Heart left ventricle (tissue), 16 donors: ENCODE measurements at regions not wholly inside any gene's neighbourhood (a gene's known extent, or its start where the extent isn't known, plus 50 kb on each side); places are given as distances from the start of the nearest gene placed in this dataset.

Experiments used
- ATAC-seq, 4 donors: fragments of 200-7000 bp; cut with Tn5 transposase; one replicate each; pipeline ENCODE4 v1.9.1; 2020 to 2022; ENCODE audit warnings: moderate library complexity in 4 of 4, mild to moderate bottlenecking in 3 of 4, moderate number of reproducible peaks in 1 of 4
- DNase-seq, 5 donors: peaks; one replicate each; pipeline ENCODE4 v3.0.0-alpha.2; 2020
- H3K27ac ChIP-seq, 12 donors: fragments of 200-600 bp; sonication (generic) in 4 of 12; one replicate each; pipeline versions ENCODE4 v1.5.0 to v1.8.0; 2016 to 2022; ENCODE audit warnings: mild to moderate bottlenecking in 2 of 12
- H3K27me3 ChIP-seq, 9 donors: fragments of 200-600 bp; sonication (generic) in 2 of 9; one replicate each; pipeline versions ENCODE4 v1.5.1 to v1.8.0; 2016 to 2022; ENCODE audit warnings: mild to moderate bottlenecking in 3 of 9
- H3K36me3 ChIP-seq, 9 donors: fragments of 200-600 bp; sonication (generic) in 2 of 9; one replicate each; pipeline versions ENCODE4 v1.5.0 to v1.8.0; 2018 to 2022; ENCODE audit warnings: mild to moderate bottlenecking in 2 of 9
- H3K4me1 ChIP-seq, 12 donors: fragments of 200-600 bp; sonication (generic) in 4 of 12; one replicate each; pipeline versions ENCODE4 v1.5.0 to v1.8.0; 2016 to 2022; ENCODE audit warnings: mild to moderate bottlenecking in 3 of 12
- H3K4me3 ChIP-seq, 12 donors: fragments of 200-600 bp; sonication (generic) in 4 of 12; one replicate each; pipeline versions ENCODE4 v1.5.0 to v1.8.0; 2017 to 2022; ENCODE audit warnings: mild to moderate bottlenecking in 9 of 12, moderate library complexity in 4 of 12
- H3K9me3 ChIP-seq, 12 donors: fragments of 200-600 bp; sonication (generic) in 4 of 12; one replicate each; pipeline versions ENCODE4 v1.5.0 to v1.8.0; 2016 to 2022; ENCODE audit warnings: mild to moderate bottlenecking in 1 of 12
- POLR2A ChIP-seq, 2 donors: fragments of 450-650 bp; IDR thresholded peaks; one replicate each; pipeline ENCODE4 v1.6.1; 2017; ENCODE audit warnings: antibody characterized with exemption in 2 of 2, mild to moderate bottlenecking in 2 of 2, moderate library complexity in 2 of 2
- WGBS, 4 donors: extraction: QIAGEN DNeasy Blood & Tissue Kit in 2 of 4; methylation state at CpG; one replicate each; pipeline versions ENCODE4 v1.1.5 to v1.1.7; 2013 to 2018; 5-methylcytosine and 5-hydroxymethylcytosine counted together
- intact Hi-C, 10 donors: fragments of 100-400 bp; cut with DNase I; formaldehyde crosslinking; loops; one replicate each; pipeline versions ENCODE4 v1.11.1 to v1.14.2; 2022
- TF ChIP-seq, protein P1 (sequence below), 12 donors: fragments of 200-600 bp; sonication (generic) in 4 of 12; IDR thresholded peaks; one replicate each; pipeline versions ENCODE4 v1.5.0 to v1.8.0; 2018 to 2022; ENCODE audit warnings: antibody characterized with exemption in 12 of 12, mild to moderate bottlenecking in 5 of 12
- donor health status: ischemic (EF 13 %, LVEDD 7.1; RV severe dilation, severe dysfunction).
- donor health status: healthy with polysubstance abuse.
- donor health status: DM: no; HTN: yes; CAD: no.
- donor health status: DM: no; HTN: no; CAD: no.
- donor health status: ischemic (EF 25% LVEDD 6.9; RV normal size, moderate dysfunction).
- donor health status: ischemic (EF 25% LVEDD 5.7; RV mildly dilated, moderate dysfunction).
- donor health status: healthy.
- donor health status: DM: yes; HTN: yes; CAD: no.
- donor health status: ischemic (EF 35%, LVEDD 5.7; RV mildly dilated, moderate dysfunction).
- donor health status: nonischemic (EF 11% LVEDD 7.7; RV severe dilation, severe dysfunction).
- donor health status: DM: yes; HTN: yes; CAD: no.
- donor health status: PGD.
- donor health status: ischemic (EF 29% LVEDD 5.4; RV normal size, mild dysfunction).
- donor health status: nonischemic (EF 23%, LVEDD 6.1; RV moderate dilation, normal function).

GRCh38 chr7:18235819-18236218 is 208.2 kb upstream of the PRPS1L1 start:
- Histone ChIP-seq H3K27ac (no peak overlapping the region), H3K9me3 (no peaks in the 10 kb centered on the region), H3K27me3 (no peaks in the 10 kb centered on the region), H3K36me3 (no peaks in the 10 kb centered on the region), H3K4me3 (no peak overlapping the region), H3K4me1 (peaks cover 0 to 3% (median 0%) of the 10 kb centered on the region in 12 donors)
- TF ChIP-seq, protein P1, sequence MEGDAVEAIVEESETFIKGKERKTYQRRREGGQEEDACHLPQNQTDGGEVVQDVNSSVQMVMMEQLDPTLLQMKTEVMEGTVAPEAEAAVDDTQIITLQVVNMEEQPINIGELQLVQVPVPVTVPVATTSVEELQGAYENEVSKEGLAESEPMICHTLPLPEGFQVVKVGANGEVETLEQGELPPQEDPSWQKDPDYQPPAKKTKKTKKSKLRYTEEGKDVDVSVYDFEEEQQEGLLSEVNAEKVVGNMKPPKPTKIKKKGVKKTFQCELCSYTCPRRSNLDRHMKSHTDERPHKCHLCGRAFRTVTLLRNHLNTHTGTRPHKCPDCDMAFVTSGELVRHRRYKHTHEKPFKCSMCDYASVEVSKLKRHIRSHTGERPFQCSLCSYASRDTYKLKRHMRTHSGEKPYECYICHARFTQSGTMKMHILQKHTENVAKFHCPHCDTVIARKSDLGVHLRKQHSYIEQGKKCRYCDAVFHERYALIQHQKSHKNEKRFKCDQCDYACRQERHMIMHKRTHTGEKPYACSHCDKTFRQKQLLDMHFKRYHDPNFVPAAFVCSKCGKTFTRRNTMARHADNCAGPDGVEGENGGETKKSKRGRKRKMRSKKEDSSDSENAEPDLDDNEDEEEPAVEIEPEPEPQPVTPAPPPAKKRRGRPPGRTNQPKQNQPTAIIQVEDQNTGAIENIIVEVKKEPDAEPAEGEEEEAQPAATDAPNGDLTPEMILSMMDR (IDR thresholded peaks at IDR 0.05), result no peak
- TF ChIP-seq POLR2A (IDR thresholded peaks at IDR 0.05), result no peak
- WGBS, 4 donors, result 97 to 100% (median 97%) methylated on average over 2 of the region's 2 CpGs
- DNase-seq (no peak), ATAC-seq (no peak)
- intact Hi-C loops, result no loop called here

- Histone ChIP-seq H3K36me3 (no peaks in the 10 kb centered on the region), H3K4me1 (peaks cover 0 to 3% (median 0%) of the 10 kb centered on the region in 12 donors), H3K4me3 (no peak overlapping the region), H3K27me3 (no peaks in the 10 kb centered on the region), H3K27ac (no peak overlapping the region), H3K9me3 (no peaks in the 10 kb centered on the region)
- TF ChIP-seq POLR2A (IDR thresholded peaks at IDR 0.05), result no peak
- TF ChIP-seq, protein P1 (IDR thresholded peaks at IDR 0.05), result no peak
- no peak for ATAC-seq
- DNase-seq, result no peak
- WGBS, 4 donors, result 49 to 57% (median 52%) methylated on average over 3 of the region's 3 CpGs
- intact Hi-C loops, result no loop called here
Measured at GRCh38 chr7:18239212-18239611, 211.6 kb upstream of the PRPS1L1 start.

DNA sequence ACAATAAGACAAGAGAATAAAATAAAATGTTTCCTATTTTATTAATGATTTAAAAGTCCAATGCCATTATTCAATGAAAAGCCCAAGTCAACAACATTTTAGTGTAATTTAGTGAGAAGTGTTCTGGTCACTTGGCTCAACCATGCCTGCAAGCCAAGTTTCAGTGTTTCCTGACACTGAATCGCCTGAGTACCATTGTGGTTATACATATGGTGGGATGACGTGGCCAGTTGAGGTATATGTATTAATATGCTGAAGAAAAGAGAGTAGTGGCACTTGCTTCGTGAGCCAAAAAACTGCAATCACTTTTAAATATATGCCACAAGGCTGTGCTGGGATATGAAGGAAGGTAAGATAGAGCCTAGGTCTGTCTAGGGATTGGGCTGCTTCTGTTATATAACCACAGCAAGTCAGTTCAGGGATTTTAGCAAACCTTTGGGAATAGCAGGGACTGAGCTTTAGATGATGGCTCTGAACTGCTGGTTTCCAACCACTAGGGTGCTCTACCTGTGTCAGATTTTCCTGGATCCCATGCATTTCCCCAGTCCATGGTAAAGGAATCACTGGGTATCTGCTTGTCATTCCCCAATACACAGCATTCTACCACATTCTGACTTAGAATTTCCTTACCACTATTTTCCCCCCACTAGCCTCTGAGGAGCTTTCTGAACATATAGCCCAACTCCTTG is 214.0 kb upstream of the PRPS1L1 start:
- WGBS, 4 donors, result 93 to 97% (median 96%) methylated on average over 3 of the region's 3 CpGs
- H3K27ac ChIP-seq, result no peak overlapping the region
- ATAC-seq, result no peak
- TF ChIP-seq POLR2A (IDR thresholded peaks at IDR 0.05), result no peak
- TF ChIP-seq, protein P1 (IDR thresholded peaks at IDR 0.05), result peak in 1 of 12 donors; percentile 6
- H3K36me3 ChIP-seq, result no peaks in the 10 kb centered on the region
- H3K4me1 ChIP-seq, result peaks cover 0 to 3% (median 0%) of the 10 kb centered on the region in 12 donors
- H3K27me3 ChIP-seq, result no peaks in the 10 kb centered on the region
- intact Hi-C loops, result no loop called here
- no peak for DNase-seq
- no peak overlapping the region for H3K4me3 ChIP-seq
- H3K9me3 ChIP-seq, result no peaks in the 10 kb centered on the region

GRCh38 chr7:18243731-18244130 is 216.1 kb upstream of the PRPS1L1 start:
- no peak for ATAC-seq
- 74 to 82% (median 78%) methylated on average over 3 of the region's 3 CpGs for WGBS, 4 donors
- intact Hi-C loops, result no loop called here

More at GRCh38 chr7:18243731-18244130, 216.1 kb upstream of the PRPS1L1 start:
- H3K4me3 ChIP-seq, result no peak overlapping the region
- no peaks in the 10 kb centered on the region for H3K27me3 ChIP-seq
- no peaks in the 10 kb centered on the region for H3K4me1 ChIP-seq
- peaks cover 0 to 8% (median 0%) of the 10 kb centered on the region in 12 donors for H3K9me3 ChIP-seq
- H3K36me3 ChIP-seq, result no peaks in the 10 kb centered on the region
- no peak for DNase-seq
- H3K27ac ChIP-seq, result no peak overlapping the region
- TF ChIP-seq, protein P1 (IDR thresholded peaks at IDR 0.05), result no peak
- TF ChIP-seq POLR2A (IDR thresholded peaks at IDR 0.05), result no peak
